Ammon's horn (tissue), 1 donor: ENCODE measurements at regions not wholly inside any gene's neighbourhood (a gene's known extent, or its start where the extent isn't known, plus 50 kb on each side); places are given as distances from the start of the nearest gene placed in this dataset.
A peak's percentile ranks its signal among the peaks of the same experiment; 100 is the strongest.
"Not testable (repeated sequence)": the region's sequence is repeated elsewhere in the genome, so short reads cannot be mapped to it uniquely, and the experiment has no call there.

Experiments
- DNase-seq: peaks from one replicate; pipeline ENCODE4 v3.0.0-alpha.2; 2016; ENCODE audit warnings: low spot score

DNA sequence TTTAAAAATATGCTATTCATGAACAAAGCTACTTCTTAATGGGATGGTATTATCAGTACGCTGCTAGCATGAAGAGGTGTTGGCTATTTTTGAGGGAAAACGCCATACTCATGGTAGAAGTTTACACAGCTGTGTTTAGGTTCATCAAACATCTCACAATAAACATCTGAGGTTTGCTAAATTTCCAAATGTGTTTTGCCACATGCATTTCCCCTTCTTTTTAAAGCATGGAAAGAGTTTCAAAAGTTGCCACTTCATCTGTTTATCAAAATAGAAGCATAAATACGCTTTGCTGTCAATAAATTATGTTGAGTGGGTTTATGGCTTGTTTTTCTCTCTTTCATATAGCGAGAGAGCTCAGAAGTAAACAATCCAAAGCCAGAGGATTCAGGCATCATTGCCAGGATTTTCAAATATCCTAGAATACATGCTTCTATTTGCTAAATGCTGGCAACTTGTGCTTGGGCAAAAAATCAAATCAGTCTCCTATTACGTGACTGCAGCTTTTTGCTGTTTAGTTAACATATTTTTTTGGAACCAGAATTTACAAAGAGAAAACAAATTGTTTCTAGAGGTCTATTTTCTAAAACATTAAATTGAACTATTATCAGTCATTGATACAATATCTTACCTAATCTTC lies 1919.9 kb upstream of the LRRTM1 start:
- DNase-seq, result no peak

DNA sequence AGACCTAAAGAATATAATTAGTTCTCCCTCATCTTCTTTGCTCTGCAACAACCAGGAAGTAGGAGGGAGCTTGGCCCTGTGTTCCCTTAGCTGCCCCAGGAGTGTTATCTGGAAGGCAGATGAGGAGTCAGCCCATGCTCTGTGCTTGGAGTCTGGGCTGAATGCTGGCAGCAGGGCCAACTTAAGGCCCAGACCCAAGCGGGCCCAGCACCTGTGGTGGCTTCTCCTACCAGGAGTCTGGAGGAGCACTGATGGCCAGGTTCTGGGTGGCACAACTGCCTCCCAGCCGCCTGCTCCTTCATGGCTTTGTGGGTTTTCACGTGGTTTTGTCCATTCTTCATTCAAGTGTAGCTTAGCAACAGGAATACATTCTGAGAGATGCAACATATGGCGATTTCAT lies 1910.7 kb upstream of the LRRTM1 start:
- DNase-seq, result peak; percentile 43

DNA sequence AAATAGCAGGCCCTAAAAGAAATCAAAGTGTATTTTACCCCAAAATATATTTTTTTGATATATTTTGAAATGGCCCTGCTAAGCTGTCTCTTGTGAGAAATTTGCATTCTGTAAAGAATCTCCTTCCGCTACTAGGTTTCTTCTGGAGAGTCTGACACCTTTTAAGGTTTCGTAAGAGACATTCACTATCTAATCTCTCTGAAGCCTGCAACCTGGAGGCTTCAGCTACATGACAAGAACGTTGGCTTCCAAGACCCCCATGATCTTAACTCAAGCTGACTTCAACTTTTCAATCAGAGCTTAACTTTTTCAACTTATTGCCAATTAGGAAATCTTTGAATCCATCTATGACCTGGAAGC lies 1894.9 kb upstream of the LRRTM1 start:
- no peak for DNase-seq

DNA sequence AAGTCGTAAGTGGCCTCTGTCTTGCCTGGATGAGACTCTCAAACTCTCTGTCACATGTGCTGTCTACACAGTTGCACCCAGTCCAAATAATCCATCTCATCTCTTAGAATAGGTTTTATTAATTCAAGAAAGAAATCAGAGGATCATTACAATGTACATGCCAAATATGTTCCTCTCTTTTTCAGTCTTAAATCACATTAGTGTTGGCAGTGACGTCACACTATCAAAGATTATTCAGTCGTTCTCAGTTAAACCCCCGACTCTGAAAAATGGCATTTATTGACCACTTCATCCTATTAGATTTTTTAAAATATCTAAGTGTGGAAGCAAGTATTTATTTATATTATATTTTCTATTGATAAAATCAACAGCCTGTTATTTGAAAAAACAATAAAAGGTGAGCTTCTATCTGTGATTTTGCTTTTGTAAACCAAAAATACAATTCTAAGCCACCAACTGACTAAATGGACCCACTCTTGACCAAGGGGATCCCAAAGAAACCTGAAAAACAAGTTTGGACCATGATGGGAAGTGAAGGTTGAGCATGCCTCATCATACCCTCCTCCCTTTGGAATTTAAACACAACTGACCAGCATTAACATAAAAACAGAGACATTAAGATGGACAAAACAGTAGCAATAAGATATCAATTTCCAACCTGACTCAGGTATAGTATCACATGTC lies 1894.4 kb upstream of the LRRTM1 start:
- DNase-seq, result no peak

DNA sequence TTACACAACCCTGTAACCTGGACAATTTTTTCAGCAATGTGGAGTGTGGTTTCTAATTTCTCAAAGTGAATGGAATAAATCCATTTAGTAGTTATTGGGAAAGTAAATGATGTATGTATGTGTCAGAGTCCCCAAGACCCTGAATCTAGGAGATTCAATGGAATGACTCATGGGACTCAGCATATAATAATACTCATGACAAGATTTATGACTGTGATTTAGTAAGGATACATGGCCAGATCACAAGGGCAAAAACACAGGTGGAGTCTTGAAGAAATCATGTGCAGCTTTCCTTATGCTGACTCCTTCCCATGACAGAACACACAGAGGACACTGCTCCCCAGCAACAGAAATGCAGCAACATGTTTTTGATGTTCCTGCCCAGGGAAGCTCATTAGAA lies 1877.7 kb upstream of the LRRTM1 start:
- no peak for DNase-seq

DNA sequence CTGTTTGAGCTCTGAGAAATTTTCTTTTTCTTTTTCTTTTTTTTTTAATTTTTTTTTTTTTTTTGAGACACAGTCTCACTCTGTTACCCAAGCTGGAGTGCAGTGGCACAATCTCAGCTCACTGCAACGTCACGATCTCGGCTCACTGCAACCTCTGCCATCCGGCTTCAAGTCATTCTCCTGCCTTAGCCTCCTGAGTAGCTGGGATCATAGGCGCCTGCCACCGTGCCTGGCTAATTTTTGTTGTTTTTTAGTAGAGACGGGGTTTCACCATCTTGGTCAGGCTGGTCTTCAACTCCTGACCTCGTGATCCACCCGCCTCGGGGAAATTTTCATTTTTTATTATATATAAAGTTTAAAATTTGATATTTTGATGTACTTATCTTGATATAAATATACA lies 1870.7 kb upstream of the LRRTM1 start:
- DNase-seq, result not testable (repeated sequence)

DNA sequence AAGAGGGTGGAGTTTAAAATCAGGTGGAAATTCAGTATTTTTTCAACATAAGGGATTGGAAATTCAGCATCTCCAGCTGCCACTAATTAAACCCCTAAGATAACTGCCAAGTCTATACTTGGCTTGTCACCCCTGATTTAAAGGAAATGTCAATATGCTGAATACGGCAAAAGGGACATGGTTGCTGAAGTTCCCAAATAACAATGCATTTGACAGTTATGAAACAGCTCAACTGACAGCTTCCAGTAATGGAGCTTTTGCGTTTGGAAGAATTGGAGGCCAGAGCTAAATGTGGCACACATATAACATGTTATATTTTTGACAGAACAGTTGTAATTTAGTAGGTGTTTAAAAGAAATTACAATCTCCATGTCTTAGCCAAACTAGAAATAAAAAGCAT lies 1867.9 kb upstream of the LRRTM1 start:
- DNase-seq, result no peak

DNA sequence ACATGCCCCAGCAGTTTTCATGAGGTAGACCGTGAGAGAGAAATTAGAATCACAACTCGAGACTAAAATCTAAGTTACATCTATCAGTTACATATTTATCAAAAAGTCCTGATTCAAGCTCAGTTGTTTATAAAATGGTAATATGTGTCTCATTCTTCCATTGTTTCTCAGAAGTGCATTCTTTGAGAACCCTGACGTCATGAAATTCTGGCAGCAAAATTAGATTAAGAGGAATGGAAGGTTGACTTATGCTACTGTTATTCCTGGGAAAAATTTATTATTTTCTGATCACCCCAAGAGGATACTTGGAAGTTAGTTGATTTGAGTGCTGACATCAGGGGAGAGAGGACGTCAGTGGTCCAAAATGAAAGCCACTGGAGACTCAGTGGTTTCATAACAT lies 1864.8 kb upstream of the LRRTM1 start:
- DNase-seq, result no peak

DNA sequence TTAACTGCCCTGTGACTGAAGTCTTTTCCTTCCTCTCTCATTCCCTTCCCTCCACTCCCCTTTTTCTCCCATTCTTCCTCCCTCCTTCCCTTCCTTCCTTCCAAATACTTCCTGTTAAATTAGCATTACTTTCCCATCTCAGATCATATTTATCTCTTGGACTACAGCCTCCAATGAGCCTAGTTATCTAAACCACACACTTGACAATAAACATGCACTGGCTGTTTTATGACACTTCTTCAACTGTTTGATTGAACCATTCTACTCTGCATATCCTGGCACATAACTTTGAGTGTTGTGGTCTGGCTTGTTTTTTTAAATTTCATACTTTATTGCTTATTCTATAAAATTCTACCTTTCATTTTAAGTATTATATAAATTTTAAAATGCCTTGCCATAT lies 1860.8 kb upstream of the LRRTM1 start:
- no peak for DNase-seq

DNA sequence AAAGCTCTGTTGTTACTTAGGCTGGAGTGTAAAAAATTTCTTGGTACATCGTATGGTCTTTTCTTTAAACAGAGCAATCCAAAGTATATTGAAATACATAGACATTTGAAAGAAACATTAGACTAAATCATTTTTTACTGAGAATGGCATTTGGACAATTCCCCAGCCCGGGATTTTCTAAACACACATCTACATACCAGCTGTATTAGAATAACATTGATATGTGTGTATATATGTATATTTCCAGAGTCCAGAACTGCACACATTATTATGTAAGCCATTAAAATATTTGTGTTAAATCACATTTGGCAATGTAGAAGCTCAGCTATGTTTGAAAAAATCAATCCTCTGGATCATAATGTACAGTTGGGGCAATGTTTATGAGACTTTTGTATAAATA lies 1853.6 kb upstream of the LRRTM1 start:
- DNase-seq, result no peak

DNA sequence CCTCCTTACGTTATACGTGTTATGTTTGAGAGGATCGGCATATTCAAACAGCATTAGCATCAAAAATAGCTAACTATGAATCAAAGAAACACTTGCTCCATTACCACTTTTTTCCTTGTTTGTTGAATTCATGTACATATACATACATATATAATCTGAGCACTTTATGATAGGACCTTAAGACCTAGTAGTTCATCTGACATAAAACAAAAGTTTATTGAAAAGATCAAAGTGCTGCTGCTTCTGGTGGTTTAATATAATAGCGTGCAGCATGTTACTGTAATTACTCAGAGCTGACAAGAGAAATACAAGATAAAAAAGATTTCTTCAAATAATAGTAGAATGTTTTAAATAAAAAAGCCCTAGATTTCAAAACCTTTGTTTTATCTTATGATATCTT lies 1850.9 kb upstream of the LRRTM1 start:
- DNase-seq, result no peak

DNA sequence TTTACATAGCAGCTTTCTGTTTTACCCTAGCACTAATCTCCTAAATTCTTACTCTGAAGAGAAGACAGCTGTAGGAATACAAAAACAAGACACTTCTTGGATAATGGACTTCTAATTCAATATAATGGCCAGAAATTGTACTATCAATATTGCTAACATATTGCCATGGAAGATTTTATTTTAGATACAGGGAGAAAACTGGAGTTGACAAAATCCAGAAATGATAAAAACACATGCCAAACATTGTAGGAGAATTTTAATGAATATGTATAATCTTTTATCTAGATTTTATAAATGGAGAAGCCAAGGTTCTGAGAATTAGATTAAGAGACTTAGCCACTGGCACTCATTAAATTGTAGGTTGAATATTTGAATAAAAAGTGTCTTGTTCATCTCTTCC lies 1838.8 kb upstream of the LRRTM1 start:
- no peak for DNase-seq

DNA sequence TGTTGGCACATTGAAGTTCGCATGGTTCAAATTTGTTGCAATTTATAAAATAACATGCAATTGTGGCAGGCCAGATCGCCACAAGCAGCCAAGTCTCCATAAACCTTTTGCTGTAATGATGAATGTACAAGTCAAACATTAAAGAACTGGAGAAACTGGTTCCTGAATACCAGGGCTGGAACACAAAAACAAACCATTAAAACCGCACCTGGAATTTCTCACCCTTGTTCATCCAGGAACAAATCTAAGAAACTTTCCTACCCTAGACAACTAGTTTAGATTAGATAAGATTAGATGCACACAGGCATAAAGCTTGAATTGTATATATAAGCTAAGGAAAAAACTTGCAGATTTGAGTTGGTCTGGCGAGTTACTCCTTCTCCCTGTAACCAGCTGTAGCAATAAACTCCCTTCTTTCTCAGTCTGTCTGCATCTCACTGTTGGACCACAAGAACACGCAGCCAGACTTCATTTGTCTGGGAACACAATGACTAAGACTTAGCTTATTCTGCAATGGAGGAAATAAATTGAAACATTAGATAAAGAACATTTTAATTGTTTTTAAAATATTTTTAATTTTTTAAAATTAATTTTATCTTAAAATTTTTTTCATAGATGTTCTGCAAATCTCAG lies 1835.5 kb upstream of the LRRTM1 start:
- no peak for DNase-seq

DNA sequence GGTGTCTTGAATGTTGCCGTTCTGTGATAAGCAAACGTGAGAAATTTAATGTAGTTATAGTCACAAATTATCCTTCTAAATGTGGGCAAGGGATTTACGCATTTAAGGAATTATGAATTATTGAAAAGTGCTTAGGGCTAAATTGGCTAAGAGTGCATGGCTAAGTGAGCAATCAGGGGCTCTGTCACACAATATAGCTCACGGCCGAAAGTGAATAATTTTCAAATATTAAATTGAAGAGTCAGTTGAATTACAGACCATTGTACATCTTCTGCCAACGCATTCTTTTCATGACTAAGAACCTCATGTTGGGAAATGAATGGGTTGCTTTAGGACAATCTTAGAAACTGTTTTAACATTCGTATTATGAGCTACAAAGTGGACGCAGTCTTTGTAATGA lies 1832.9 kb upstream of the LRRTM1 start:
- no peak for DNase-seq

DNA sequence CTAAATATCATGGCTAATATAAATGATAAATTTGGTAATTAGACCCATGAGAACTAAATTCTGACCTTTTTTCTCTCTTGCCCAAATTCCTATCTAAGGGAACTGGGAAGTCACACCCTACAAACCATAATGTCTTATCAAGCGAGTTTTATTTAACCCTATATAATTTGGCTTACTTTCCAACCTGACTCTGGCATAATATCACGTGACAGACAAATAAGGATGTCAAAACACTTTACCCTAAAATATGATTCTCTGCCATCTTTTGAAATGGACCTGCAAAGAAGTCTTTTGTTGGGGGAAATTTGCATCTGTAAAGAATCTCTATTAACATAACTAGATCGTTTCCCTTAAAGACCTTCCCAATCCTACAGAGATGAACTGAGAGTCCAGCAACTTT lies 1823.5 kb upstream of the LRRTM1 start:
- no peak for DNase-seq

DNA sequence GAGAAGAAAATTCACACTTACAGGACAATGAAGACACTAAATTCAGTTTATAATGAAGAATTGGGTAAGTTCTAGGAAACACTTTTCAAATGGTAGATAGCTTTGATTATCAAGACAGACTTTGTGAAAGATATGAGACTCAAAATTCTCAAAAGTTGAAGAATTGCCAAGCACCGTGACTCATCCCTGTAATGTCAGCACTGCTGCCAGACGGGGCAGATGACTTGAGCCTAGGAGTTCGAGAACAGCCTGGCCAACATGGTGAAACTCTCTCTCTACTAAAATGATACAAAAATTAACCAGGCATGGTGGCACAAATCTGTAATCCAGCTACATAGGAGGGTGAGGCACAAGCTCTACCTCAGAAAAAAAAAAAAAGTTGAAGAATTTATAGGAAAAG lies 1820.1 kb upstream of the LRRTM1 start:
- no peak for DNase-seq

DNA sequence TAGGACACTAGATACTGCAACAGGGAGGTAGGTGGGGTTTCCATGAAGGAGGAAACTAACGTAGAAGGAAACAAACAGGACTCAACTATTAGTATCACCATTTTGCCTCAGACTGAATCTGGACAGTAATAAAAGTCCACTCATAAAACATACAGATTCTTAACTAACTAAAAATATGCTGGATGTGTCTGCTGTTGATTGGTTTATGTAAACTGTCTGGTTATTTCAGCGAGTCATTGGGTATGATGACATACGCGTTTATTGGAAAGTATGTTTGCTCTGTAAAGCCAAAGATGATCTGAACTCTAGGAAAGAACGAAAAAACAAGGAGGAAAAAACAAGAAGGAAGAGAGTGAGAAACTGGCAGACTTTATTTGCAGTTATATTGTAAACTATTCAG lies 1816.1 kb upstream of the LRRTM1 start:
- DNase-seq, result no peak

DNA sequence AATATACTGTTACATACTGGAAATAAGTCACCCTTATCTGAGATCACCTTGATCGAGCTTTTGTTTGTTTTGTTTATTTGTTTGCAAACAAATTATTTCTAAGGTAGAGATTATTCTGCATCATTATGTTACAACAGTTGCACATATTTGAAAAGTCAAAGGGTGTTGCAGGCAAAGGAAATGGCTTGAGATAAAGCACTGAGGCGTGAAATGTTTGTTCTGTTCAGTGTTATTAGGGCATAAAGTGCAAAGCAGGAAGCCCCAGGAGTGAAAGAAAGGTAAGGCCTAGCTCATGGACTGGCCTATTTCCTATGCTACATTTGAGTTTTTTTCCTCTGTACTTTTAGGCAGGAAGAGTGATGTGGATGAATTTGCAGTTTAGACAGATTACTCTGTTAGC lies 1815.6 kb upstream of the LRRTM1 start:
- no peak for DNase-seq

DNA sequence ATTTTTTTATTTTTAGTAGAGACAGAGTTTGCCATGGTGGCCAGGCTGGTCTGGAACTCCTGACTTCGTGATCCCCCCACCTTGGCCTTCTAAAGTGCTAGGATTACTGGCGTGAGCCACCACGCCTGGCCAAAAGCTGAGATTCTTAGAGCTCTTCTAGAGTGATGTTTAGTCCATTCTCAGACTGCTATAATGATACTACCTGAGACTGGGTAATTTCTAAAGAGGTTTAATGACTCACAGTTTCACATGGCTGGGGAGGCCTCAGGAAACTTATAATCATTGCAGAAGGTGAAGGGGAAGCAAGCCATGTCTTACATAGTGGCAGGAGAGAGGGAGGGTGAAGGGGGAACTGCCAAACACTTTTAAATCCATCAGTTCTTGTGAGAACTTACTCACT lies 1804.9 kb upstream of the LRRTM1 start:
- no peak for DNase-seq

DNA sequence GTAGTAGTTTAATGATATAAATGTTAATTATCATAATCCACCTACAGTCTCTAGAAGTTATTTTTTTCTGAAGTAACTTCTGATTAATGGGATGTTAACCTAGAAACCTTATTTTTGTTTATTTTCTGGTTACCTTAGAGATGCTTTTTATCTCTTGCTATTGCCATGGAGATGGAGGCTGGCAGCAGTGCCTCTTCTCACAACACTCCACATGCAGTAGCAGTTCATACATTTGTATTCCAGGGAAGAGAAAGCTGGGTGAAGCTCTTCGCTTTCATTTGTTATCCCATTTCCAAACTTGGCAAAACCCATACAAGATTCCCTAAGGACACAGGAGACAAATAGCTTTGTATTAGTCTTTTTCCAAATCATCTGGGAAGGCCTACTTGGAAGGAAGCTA lies 1794.1 kb upstream of the LRRTM1 start:
- DNase-seq, result peak; percentile 43

DNA sequence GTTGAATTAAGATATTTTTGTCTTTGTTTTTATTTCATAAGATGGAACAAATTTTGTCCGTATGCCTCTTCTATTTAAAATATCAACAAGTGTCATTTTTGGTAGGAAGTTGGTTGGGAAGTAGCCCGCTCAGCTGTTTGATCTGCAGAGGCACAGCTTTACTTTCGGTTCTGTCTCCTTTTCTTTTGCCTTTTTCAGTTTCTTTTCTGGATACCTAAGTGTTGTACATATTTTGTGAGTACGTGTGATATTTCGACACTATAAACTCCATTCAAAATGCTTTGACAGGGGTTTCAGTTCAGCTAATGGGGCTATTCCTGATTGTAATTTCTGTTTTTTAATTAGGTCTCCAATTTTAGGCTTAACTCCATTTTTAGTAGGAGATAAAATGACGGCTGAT lies 1785.0 kb upstream of the LRRTM1 start:
- no peak for DNase-seq

DNA sequence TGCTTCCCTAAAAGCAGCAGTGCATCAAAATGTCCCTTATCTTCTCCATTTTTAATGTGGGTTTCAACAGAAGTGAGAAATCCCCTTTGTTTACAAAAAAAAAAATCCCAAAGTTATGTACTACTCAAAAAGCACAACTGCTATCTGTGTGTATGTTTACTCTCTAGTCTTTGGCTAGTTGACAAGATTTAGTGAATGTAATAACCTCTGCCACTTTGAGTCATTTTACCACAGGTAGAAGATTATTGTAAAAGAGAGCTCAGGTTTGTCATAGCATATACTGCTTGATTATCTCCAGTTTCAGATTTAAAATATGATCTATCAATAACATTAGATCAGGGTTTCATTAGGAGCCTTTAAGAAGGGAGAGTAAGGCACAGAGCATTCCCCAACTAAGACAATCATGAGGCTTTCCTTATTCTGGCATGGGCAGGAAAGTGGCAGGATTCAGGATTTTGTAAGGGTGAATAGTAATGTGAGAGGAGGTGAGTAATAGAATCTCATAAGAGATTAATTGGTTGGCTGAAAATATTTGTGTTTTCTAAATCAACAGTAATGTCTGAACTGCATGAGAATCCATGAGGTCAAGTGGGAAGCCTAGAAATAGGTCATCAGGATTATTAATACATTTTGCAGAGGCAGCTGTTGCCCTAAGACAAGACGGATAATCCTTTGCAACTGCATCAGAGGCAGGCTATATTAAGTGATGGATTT lies 1780.3 kb upstream of the LRRTM1 start:
- DNase-seq, result no peak

DNA sequence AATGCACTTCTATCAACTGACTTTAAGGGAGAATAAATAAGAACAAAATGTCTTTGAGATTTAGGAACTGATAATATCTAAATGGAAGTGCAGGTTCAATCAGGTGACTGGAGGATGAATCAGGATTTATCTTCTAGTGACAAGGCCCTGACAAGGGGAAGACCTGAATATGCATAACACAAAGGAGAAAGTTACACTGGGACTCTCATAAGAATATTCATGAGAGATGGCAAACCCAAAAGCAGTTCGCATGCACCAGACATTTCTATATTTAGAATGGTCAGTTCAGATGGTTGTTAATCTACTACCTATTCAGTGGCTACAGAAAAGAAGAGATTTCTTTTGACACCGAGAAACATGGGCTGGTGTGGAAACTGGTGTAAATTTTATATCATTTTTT lies 1771.3 kb upstream of the LRRTM1 start:
- DNase-seq, result no peak
